SJCRH30 (cell line): ENCODE measurements at regions not wholly inside any gene's neighbourhood (a gene's known extent, or its start where the extent isn't known, plus 50 kb on each side); places are given as distances from the start of the nearest gene placed in this dataset.
"Not testable (repeated sequence)": the region's sequence is repeated elsewhere in the genome, so short reads cannot be mapped to it uniquely, and the experiment has no call there.

Source experiments
- DNase-seq, 2 experiments: peaks; one replicate each; pipeline ENCODE4 v3.0.0-alpha.2; 2015 to 2020
- H3K27ac ChIP-seq: fragments of 250-450 bp; sonication (Bioruptor Pico); 2 replicates; pipeline ENCODE4 v1.5.1; 2020; ENCODE audit warnings: mild to moderate bottlenecking, moderate library complexity
- H3K27me3 ChIP-seq: fragments of 250-450 bp; sonication (Bioruptor Pico); 2 replicates; pipeline ENCODE4 v1.5.1; 2020; ENCODE audit warnings: mild to moderate bottlenecking, moderate library complexity
- H3K36me3 ChIP-seq: fragments of 250-450 bp; sonication (Bioruptor Pico); 2 replicates; pipeline ENCODE4 v1.5.1; 2020; ENCODE audit warnings: mild to moderate bottlenecking, moderate library complexity
- H3K4me1 ChIP-seq: fragments of 250-450 bp; sonication (Bioruptor Pico); 2 replicates; pipeline ENCODE4 v1.5.1; 2020; ENCODE audit warnings: mild to moderate bottlenecking, moderate library complexity
- H3K4me3 ChIP-seq: fragments of 250-450 bp; sonication (Bioruptor Pico); 2 replicates; pipeline ENCODE4 v1.5.1; 2020; ENCODE audit warnings: mild to moderate bottlenecking, moderate library complexity
- H3K9me3 ChIP-seq: fragments of 250-450 bp; sonication (Bioruptor Pico); replicated peaks from 2 replicates; pipeline ENCODE4 v1.5.1; 2020; ENCODE audit warnings: mild to moderate bottlenecking, moderate library complexity

GRCh38 chr15:38746211-38746610, 181.6 kb upstream of the RASGRP1 start:
- no peak for DNase-seq
- H3K4me3 ChIP-seq: no peak overlapping the region
- no peaks in the 10 kb centered on the region for H3K27me3 ChIP-seq
- H3K36me3 ChIP-seq: no peaks in the 10 kb centered on the region
- H3K27ac ChIP-seq: no peak overlapping the region
- H3K4me1 ChIP-seq: peaks cover 9% of the 10 kb centered on the region; the same call in 1 of the 2 replicates
- H3K9me3 ChIP-seq: no peaks in the 10 kb centered on the region

GRCh38 chr15:38748710-38749109, 184.1 kb upstream of the RASGRP1 start:
- no peaks in the 10 kb centered on the region for H3K27me3 ChIP-seq
- H3K9me3 ChIP-seq: no peaks in the 10 kb centered on the region
- no peak overlapping the region for H3K27ac ChIP-seq
- H3K36me3 ChIP-seq: no peaks in the 10 kb centered on the region
- H3K4me3 ChIP-seq: no peak overlapping the region
- no peak for DNase-seq
- peaks cover 9% of the 10 kb centered on the region; the same call in 1 of the 2 replicates for H3K4me1 ChIP-seq

- H3K27me3 ChIP-seq: no peaks in the 10 kb centered on the region
- DNase-seq: peak; percentile 27 to 63
- H3K36me3 ChIP-seq: no peaks in the 10 kb centered on the region
- peaks cover 4% of the 10 kb centered on the region for H3K4me1 ChIP-seq
- no peak overlapping the region for H3K27ac ChIP-seq
- H3K9me3 ChIP-seq: no peaks in the 10 kb centered on the region
- H3K4me3 ChIP-seq: no peak overlapping the region
These were observed 186.2 kb upstream of the RASGRP1 start for GRCh38 chr15:38750786-38751185.

- H3K9me3 ChIP-seq: no peaks in the 10 kb centered on the region
- H3K27ac ChIP-seq: no peak overlapping the region
- H3K4me3 ChIP-seq: no peak overlapping the region
- H3K27me3 ChIP-seq: no peaks in the 10 kb centered on the region
- peaks cover 28% of the 10 kb centered on the region for H3K4me1 ChIP-seq
- DNase-seq: no peak
- no peaks in the 10 kb centered on the region for H3K36me3 ChIP-seq
These were observed 191.1 kb upstream of the RASGRP1 start for GRCh38 chr15:38755718-38756117.

GRCh38 chr15:38756441-38756840, 191.8 kb upstream of the RASGRP1 start:
- Histone ChIP-seq H3K27ac (no peak overlapping the region), H3K4me3 (no peak overlapping the region), H3K4me1 (peaks cover 28% of the 10 kb centered on the region)

GRCh38 chr15:38758043-38758442, 193.4 kb upstream of the RASGRP1 start:
- H3K27me3 ChIP-seq: no peaks in the 10 kb centered on the region
- no peaks in the 10 kb centered on the region for H3K36me3 ChIP-seq
- peak; percentile 13 to 54 for DNase-seq
- H3K4me1 ChIP-seq: peaks cover 28% of the 10 kb centered on the region
- no peaks in the 10 kb centered on the region for H3K9me3 ChIP-seq
- no peak overlapping the region for H3K4me3 ChIP-seq
- no peak overlapping the region for H3K27ac ChIP-seq

More at GRCh38 chr15:38756441-38756840, 191.8 kb upstream of the RASGRP1 start:
- peak; percentile 22 to 53 for DNase-seq
- no peaks in the 10 kb centered on the region for H3K27me3 ChIP-seq
- no peaks in the 10 kb centered on the region for H3K36me3 ChIP-seq
- H3K9me3 ChIP-seq: no peaks in the 10 kb centered on the region

- Histone ChIP-seq H3K27me3 (no peaks in the 10 kb centered on the region), H3K9me3 (no peaks in the 10 kb centered on the region), H3K4me1 (peaks cover 17% of the 10 kb centered on the region), H3K27ac (no peak overlapping the region), H3K36me3 (no peaks in the 10 kb centered on the region), H3K4me3 (no peak overlapping the region)
- DNase-seq: no peak
These were observed 197.1 kb upstream of the RASGRP1 start for GRCh38 chr15:38761681-38762080.

- Histone ChIP-seq H3K4me1 (no peaks in the 10 kb centered on the region), H3K4me3 (no peak overlapping the region), H3K27ac (no peak overlapping the region), H3K27me3 (no peaks in the 10 kb centered on the region), H3K9me3 (no peaks in the 10 kb centered on the region), H3K36me3 (no peaks in the 10 kb centered on the region)
- peak in 1 of 2 experiments; percentile 41 for DNase-seq
These were observed 204.4 kb upstream of the RASGRP1 start for GRCh38 chr15:38768970-38769369.

- Histone ChIP-seq H3K27me3 (no peaks in the 10 kb centered on the region), H3K9me3 (no peaks in the 10 kb centered on the region)
These were observed 204.9 kb upstream of the RASGRP1 start for GRCh38 chr15:38769492-38769891.

GRCh38 chr15:38774076-38774475, 209.5 kb upstream of the RASGRP1 start:
- H3K27me3 ChIP-seq, H3K4me3 ChIP-seq, DNase-seq, H3K36me3 ChIP-seq, H3K9me3 ChIP-seq, H3K27ac ChIP-seq, H3K4me1 ChIP-seq: not testable (repeated sequence)

More at GRCh38 chr15:38769492-38769891, 204.9 kb upstream of the RASGRP1 start:
- Histone ChIP-seq H3K4me1 (no peaks in the 10 kb centered on the region), H3K36me3 (no peaks in the 10 kb centered on the region), H3K4me3 (no peak overlapping the region), H3K27ac (no peak overlapping the region)
- no peak for DNase-seq

- peaks cover 5% of the 10 kb centered on the region for H3K9me3 ChIP-seq
- DNase-seq: no peak
- no peaks in the 10 kb centered on the region for H3K36me3 ChIP-seq
- no peaks in the 10 kb centered on the region; the same call in 1 of the 2 replicates for H3K27me3 ChIP-seq
- no peak overlapping the region for H3K4me3 ChIP-seq
- no peaks in the 10 kb centered on the region for H3K4me1 ChIP-seq
- no peak overlapping the region for H3K27ac ChIP-seq
These were observed 216.6 kb upstream of the RASGRP1 start for GRCh38 chr15:38781196-38781595.

GRCh38 chr15:38782156-38782555, 217.5 kb upstream of the RASGRP1 start:
- Histone ChIP-seq H3K4me1 (no peaks in the 10 kb centered on the region), H3K27ac (no peak overlapping the region), H3K36me3 (no peaks in the 10 kb centered on the region), H3K4me3 (no peak overlapping the region), H3K27me3 (no peaks in the 10 kb centered on the region; the same call in 1 of the 2 replicates), H3K9me3 (peaks cover 5% of the 10 kb centered on the region)
- DNase-seq: no peak

- Histone ChIP-seq H3K9me3 (no peaks in the 10 kb centered on the region), H3K27me3 (no peaks in the 10 kb centered on the region), H3K27ac (no peak overlapping the region), H3K4me1 (no peaks in the 10 kb centered on the region; the same call in 1 of the 2 replicates), H3K4me3 (no peak overlapping the region), H3K36me3 (no peaks in the 10 kb centered on the region)
- DNase-seq: no peak
These were observed 224.3 kb upstream of the RASGRP1 start for GRCh38 chr15:38788918-38789317.

- no peak overlapping the region for H3K4me3 ChIP-seq
- no peaks in the 10 kb centered on the region for H3K27me3 ChIP-seq
- H3K36me3 ChIP-seq: no peaks in the 10 kb centered on the region
- no peak overlapping the region for H3K27ac ChIP-seq
- no peaks in the 10 kb centered on the region for H3K9me3 ChIP-seq
- no peak for DNase-seq
- H3K4me1 ChIP-seq: no peaks in the 10 kb centered on the region; the same call in 1 of the 2 replicates
These were observed 225.0 kb upstream of the RASGRP1 start for GRCh38 chr15:38789566-38789965.

- no peaks in the 10 kb centered on the region; the same call in 1 of the 2 replicates for H3K4me1 ChIP-seq
- H3K9me3 ChIP-seq: peaks cover 5% of the 10 kb centered on the region; the same call in 1 of the 2 replicates
- H3K27me3 ChIP-seq: no peaks in the 10 kb centered on the region
- H3K27ac ChIP-seq: no peak overlapping the region
- H3K36me3 ChIP-seq: no peaks in the 10 kb centered on the region
- H3K4me3 ChIP-seq: no peak overlapping the region
- DNase-seq: no peak
These were observed 228.7 kb upstream of the RASGRP1 start for GRCh38 chr15:38793206-38793810.
